ENCODE measurements at regions not wholly inside any gene's neighbourhood (a gene's known extent, or its start where the extent isn't known, plus 50 kb on each side); places are given as distances from the start of the nearest gene placed in this dataset.

DNA sequence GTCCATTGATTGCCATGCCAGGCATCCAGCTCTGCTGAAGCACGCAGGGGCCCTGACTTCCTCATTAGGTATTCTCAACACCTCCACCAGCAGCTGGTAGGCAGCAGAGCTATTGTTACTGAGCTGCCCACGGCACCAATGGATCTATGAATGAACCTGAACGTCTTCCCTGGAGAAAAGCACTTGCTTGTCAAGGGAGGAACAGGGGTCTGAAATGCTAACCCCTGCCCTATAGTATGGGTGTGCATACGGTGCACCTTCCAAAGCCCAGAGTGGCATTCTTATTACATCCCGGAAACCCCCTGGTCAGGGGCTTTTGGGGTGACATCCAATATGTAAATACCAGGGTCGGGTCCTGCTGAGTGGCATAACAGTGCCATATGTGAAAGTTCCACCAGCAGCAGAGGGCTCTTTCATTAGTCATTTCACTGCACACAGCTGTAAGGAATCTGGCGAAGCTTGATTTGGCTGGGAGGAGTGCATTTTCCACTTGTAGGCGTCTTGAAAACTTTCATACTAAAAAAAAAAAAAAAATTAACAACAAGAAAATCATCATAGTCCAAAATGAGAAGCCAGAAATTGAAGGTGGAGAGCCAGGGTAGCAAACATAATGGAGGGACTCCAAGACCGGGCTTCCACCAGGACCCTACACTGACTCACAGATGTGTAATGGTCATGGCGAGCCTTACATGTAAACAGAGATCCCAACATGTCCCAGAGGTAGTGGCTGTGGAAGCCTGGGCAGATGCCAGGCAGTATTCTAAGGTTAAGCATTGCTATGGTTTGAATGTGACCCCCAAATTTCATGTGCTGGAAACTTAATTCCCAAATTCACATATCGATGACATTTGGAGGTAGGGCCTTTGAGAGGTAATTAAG, 58.8 kb upstream of the PRDX6 start:
- TF ChIP-seq CTCF (IDR thresholded peaks at IDR 0.05; ENCODE audit: poor library complexity) (no peak), EZH2 (IDR thresholded peaks at IDR 0.05; ENCODE audit: borderline replicate concordance) (no peak), EZH2phosphoT487 (IDR thresholded peaks at IDR 0.05; ENCODE audit: low read depth, severe bottlenecking, unreplicated experiment) (no peak)
